RPMI8226 (cell line): ENCODE measurements at regions not wholly inside any gene's neighbourhood (a gene's known extent, or its start where the extent isn't known, plus 50 kb on each side); places are given as distances from the start of the nearest gene placed in this dataset.
"Not testable (repeated sequence)": the region's sequence is repeated elsewhere in the genome, so short reads cannot be mapped to it uniquely, and the experiment has no call there.

ENCODE experiments used
- DNase-seq: peaks from one replicate; pipeline ENCODE4 v3.0.0-alpha.2; 2015

GRCh38 chr2:150370561-150370960 lies 116.9 kb downstream of the RND3 start:
- no peak for DNase-seq

GRCh38 chr2:150369862-150370261 lies 117.6 kb downstream of the RND3 start:
- no peak for DNase-seq

DNA sequence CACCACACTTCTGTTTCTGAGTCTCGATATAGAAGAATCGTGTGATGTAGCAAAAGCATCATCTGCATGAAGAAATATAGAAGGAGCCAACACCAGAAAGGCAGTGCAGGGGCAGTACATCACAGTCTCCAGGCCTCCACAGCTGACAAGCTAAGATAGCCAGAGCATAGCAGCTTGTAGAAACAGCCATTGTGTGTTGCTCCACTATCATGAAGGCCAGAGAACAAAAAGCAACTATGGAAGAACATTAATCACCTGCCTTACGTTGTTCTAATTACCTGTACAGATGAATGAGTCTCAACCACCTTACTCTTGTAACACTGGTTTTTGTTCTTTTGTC lies 129.0 kb downstream of the RND3 start:
- no peak for DNase-seq

DNA sequence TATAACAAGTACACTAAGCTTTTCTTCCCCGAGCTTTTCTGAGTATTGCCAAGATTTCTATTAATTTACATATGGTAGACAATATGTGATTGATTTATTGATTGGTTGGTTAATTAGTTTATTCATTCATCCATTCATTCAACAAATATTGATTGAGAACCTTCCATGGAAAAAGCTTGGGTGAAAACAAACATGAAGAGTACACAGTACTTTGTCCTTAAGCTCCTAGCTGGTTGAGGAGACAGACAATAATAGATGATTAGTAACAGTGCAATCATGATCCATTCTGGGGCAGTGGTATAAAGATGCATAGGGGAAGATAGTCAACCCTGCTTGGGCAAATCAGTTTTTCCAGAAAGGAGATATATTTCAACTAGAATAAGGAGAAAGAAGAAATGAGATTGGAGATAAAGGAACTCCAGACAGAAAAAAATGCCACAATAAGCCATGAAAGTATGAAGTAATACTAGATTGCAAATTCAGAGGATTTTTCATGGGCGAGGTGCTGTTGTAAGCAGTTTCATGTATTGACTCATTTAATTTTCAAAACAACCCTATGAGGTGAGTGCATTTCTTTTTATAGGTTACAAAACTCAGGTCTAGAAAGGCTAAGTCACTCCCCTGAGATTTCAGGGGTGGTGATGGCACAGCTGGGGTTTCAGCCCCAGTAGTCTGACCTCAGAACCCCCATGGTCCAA lies 129.5 kb downstream of the RND3 start:
- peak; percentile 74 for DNase-seq

DNA sequence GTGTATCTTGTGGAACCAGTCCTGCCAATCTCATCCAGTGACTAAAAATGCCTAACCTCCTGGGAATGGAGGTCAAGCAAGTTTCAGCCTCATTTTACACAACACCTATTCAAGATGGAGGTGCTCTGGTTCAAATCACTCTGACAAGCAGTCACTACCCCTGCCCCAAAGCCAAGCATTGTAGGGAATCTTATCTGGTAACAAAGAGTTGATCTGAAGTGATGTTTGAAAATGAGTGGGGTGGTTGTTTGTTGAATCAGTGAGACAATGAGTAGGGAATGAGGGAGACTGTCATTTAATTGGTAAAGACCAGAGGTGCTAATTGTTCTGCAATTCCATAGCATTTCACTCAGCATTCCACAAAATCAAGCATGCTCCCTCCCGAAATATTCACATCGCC lies 132.0 kb downstream of the RND3 start:
- no peak for DNase-seq

- DNase-seq, result no peak
These were observed 134.1 kb downstream of the RND3 start for GRCh38 chr2:150353376-150353775.

GRCh38 chr2:150351922-150352321 lies 135.5 kb downstream of the RND3 start:
- DNase-seq, result no peak

DNA sequence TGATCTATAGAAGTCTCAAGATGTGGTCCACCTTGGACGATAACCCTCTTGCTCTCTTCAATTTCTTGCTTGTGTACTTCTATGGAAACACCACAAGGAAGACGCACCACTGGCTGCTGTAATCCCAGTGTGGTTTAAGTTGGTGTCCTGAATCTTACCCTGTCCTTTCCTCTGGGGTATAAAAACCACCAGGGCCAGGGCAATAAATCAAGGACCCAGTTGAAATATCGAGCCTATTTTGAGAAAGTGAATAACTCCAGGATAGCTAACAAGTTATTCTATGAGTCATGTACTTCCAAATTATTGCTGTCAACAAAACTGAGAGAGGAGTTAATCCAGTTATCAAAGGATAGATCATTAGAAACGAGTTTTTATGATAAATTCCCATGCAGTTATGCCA lies 137.0 kb downstream of the RND3 start:
- no peak for DNase-seq

DNA sequence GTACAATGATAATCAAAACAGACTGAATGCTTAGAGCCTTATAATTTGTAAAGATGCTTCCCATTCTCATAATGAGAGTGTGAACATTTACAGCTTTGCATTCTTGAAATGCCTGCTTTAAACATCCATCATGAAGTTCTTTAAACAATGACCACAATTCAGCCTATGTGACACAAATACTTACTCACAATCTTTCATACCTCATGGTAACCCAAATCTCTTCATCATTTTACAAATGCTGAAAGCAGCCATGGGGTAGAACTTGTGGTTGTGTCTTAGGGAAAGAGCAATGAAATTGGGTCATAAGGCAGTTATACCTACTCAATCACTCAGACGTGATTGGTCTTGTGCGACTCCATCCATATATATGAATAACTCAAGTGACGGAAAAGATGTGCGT lies 140.7 kb downstream of the RND3 start:
- DNase-seq, result no peak

GRCh38 chr2:150341982-150342680 lies 145.3 kb downstream of the RND3 start:
- no peak for DNase-seq

DNA sequence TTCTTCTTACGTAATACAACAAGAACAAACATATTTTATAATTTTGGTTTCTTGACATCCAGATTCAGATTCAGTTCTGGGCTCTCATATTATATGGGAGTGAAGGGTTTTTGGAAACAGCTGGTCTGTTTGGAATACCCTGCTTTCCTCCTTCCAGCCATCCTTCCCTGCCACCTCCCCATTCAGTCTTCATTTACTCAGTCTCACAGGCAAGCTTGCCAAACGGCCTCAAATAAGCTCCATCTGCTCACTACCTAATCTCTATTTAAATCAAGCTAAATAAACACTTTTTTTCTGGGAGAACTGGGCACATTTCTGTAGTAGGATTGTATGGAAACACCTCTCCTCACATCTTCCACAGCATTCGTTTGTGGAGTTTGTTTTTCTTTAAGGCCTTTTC lies 147.5 kb downstream of the RND3 start:
- no peak for DNase-seq

DNA sequence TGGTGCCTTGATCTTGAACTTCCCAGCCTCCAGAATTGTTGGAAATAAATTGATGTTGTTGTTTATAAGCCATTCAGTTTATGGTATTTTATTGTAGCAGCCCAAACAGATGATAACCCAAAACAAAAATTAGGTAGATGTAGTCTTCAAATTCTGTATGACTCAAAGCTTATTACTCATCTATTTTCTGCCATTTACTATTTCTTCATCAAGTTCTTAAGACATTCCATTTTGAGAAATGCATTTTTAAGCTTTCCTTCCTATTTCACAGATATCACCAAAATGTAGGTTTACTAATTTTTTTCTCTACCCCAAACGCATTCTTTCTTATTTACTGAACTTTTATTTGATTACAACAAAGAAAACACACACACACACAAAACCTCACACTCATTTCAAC lies 148.2 kb downstream of the RND3 start:
- DNase-seq, result no peak

DNA sequence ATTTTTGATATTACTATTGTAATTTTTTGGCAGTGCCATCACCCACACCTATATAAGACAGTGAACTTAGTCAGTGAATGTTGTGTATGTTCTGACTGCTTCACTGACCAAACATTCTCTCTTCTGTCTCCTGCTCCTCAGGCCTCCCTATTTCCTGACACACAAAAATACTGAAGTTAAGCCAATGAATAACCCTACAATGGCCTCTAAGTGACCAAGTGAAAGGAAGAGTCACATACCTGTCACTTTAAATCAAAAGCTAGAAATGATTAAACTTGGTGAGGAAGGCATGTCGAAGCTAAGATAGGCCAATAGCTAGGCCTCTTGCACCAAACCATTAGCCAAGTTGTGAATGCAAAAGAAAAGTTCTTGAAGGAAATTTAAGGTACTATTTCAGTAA lies 151.9 kb downstream of the RND3 start:
- DNase-seq, result no peak

DNA sequence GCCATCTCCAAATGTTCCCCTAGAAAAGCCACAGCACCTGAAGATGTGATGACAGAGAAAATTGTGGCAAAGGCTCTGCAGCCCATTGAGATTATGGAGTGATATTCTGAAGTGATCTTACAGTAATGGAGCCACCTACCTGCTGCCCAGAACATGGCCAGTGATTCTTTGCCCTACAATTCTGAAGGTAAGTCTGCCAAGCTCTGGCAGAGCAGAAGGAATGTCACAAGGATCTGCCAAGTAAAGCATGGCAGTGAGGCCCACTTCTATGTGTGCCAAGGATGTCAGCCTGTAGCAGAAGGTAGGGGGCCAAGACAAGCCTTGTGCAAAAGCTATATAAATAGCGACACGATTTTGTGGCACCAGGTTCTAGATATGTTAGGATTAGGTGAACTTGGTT lies 155.1 kb downstream of the RND3 start:
- no peak for DNase-seq

- no peak for DNase-seq
These were observed 159.6 kb downstream of the RND3 start for GRCh38 chr2:150327564-150328489.

DNA sequence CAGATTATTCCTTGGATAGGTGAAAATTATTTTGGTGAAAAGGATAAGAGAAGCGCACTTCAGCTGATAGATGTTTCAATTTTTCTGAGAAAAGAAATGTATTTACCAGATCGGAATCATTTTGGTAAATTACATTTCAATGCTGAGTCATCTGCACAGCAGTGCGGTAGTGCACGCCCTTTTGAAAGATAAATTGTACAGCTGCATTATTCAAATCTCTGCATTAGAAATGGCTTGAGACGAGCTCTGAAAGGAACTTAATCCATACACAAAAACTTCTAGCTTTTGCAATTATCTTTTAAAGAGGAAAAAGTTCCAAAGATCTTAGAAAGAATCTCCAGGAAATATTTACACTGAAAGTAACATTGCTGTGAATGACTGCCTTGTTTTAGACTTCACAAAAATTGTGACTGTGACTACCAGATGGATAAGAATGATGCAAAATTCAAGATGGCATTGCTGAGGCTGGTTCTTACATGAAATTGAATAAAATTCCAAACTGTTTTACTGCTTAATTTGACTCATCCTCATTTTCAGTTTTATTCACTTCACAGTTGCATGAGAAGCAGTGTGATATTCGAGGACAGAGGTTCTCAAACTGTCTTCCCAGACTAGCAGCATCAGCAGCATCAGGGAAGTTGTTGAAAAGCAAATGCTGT lies 161.7 kb downstream of the RND3 start:
- no peak for DNase-seq

GRCh38 chr2:150323071-150323470 lies 164.4 kb downstream of the RND3 start:
- not testable (repeated sequence) for DNase-seq

DNA sequence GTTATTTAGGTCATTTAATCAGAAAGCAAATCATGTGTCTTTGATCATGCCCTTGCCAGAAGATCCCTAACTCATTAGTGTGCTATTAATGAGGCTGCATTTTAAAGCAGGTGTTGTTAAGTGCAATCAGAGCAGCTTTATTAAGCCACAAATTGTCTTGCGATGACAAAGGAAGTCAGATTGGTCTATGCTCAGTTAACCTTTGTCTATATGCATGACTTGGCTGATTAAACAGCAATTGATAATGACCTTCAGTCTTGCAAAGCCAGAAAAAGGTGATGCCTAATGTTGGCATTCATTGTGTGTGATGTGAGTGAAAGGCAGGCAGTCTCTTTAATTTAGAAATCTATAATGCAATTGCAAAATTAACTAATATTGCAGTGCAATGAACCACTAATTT lies 166.9 kb downstream of the RND3 start:
- no peak for DNase-seq

GRCh38 chr2:150319658-150320555 lies 167.6 kb downstream of the RND3 start:
- no peak for DNase-seq

DNA sequence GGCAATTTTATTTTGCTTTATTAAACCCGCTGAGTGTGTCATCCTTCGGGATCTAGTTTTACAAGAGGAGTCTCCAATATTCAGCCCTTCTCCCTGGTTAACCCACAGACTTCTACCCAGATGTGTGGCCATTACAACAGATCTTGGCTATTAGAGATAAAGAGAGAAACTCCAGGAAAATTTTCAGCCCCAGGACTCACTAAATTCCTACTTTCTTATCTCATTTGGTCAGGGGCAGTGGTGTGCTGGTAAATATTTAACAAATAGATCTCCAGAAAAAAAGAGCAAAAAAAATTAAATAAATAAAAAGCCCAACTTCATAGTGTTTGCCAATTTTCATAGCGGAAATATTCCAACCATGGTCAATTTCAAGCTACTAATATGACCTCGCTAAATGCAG lies 168.4 kb downstream of the RND3 start:
- DNase-seq, result no peak

- DNase-seq, result no peak
These were observed 175.2 kb downstream of the RND3 start for GRCh38 chr2:150312271-150312670.
